HL-60 (cell line): ENCODE measurements at regions not wholly inside any gene's neighbourhood (a gene's known extent, or its start where the extent isn't known, plus 50 kb on each side); places are given as distances from the start of the nearest gene placed in this dataset.

Experiments
- GABPA ChIP-seq: IDR thresholded peaks from 2 replicates; pipeline ENCODE4 v1.6.1; 2012; ENCODE audit warnings: low read depth
- POLR2AphosphoS5 ChIP-seq: IDR thresholded peaks from 2 replicates; pipeline ENCODE4 v1.6.1; 2012; ENCODE audit warnings: low read depth
- SPI1 ChIP-seq: IDR thresholded peaks from 2 replicates; pipeline ENCODE4 v1.6.1; 2012; ENCODE audit warnings: low read depth, mild to moderate bottlenecking, borderline replicate concordance
- TF ChIP-seq, protein P1 (sequence below): IDR thresholded peaks from one replicate; pipeline ENCODE4 v1.5.1; 2011; ENCODE audit warnings: low read length, control low read depth, inconsistent platforms; ENCODE audit not compliant: insufficient read depth
- TF ChIP-seq, protein P2 (sequence below): IDR thresholded peaks from 2 replicates; pipeline ENCODE4 v1.6.1; 2012; ENCODE audit warnings: low read depth; ENCODE audit not compliant: insufficient replicate concordance

DNA sequence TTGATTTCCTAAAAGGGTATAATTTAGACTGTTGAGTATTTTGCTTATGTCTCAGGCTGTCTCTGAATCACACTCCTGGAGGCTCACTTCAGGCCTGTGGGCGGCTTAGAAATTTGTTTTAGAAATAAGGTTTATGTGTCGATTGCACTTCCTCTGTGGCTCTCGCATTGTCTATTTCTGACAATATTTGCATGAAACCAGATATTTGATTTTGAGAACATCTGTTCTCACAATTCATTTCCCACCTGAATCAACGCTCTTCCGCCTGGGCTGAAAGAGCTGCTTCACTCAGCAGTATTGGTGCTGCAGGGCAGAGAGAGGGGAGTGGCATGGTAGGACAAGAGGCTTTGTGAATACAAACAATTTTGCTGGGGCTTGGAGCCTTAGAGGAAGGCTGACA, 262.0 kb downstream of the ADRA2A start:
- TF ChIP-seq, protein P1, sequence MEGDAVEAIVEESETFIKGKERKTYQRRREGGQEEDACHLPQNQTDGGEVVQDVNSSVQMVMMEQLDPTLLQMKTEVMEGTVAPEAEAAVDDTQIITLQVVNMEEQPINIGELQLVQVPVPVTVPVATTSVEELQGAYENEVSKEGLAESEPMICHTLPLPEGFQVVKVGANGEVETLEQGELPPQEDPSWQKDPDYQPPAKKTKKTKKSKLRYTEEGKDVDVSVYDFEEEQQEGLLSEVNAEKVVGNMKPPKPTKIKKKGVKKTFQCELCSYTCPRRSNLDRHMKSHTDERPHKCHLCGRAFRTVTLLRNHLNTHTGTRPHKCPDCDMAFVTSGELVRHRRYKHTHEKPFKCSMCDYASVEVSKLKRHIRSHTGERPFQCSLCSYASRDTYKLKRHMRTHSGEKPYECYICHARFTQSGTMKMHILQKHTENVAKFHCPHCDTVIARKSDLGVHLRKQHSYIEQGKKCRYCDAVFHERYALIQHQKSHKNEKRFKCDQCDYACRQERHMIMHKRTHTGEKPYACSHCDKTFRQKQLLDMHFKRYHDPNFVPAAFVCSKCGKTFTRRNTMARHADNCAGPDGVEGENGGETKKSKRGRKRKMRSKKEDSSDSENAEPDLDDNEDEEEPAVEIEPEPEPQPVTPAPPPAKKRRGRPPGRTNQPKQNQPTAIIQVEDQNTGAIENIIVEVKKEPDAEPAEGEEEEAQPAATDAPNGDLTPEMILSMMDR, result no peak
- TF ChIP-seq SPI1, result no peak
- no peak for TF ChIP-seq GABPA
- TF ChIP-seq POLR2AphosphoS5, result no peak
- TF ChIP-seq, protein P2, sequence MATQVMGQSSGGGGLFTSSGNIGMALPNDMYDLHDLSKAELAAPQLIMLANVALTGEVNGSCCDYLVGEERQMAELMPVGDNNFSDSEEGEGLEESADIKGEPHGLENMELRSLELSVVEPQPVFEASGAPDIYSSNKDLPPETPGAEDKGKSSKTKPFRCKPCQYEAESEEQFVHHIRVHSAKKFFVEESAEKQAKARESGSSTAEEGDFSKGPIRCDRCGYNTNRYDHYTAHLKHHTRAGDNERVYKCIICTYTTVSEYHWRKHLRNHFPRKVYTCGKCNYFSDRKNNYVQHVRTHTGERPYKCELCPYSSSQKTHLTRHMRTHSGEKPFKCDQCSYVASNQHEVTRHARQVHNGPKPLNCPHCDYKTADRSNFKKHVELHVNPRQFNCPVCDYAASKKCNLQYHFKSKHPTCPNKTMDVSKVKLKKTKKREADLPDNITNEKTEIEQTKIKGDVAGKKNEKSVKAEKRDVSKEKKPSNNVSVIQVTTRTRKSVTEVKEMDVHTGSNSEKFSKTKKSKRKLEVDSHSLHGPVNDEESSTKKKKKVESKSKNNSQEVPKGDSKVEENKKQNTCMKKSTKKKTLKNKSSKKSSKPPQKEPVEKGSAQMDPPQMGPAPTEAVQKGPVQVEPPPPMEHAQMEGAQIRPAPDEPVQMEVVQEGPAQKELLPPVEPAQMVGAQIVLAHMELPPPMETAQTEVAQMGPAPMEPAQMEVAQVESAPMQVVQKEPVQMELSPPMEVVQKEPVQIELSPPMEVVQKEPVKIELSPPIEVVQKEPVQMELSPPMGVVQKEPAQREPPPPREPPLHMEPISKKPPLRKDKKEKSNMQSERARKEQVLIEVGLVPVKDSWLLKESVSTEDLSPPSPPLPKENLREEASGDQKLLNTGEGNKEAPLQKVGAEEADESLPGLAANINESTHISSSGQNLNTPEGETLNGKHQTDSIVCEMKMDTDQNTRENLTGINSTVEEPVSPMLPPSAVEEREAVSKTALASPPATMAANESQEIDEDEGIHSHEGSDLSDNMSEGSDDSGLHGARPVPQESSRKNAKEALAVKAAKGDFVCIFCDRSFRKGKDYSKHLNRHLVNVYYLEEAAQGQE, result no peak
